Astrocyte (in vitro differentiated cells and primary cell): ENCODE measurements at regions not wholly inside any gene's neighbourhood (a gene's known extent, or its start where the extent isn't known, plus 50 kb on each side); places are given as distances from the start of the nearest gene placed in this dataset.

Experiments used
- DNase-seq: peaks from one replicate; pipeline ENCODE4 v3.0.0-alpha.2; 2010; ENCODE audit warnings: low read depth
- FAIRE-seq: peaks from 2 replicates; lab custom pipeline; 2011; peaks lifted over from hg19 to GRCh38; lab: Jason Lieb, UNC
- H2AFZ ChIP-seq: 2 replicates; pipeline ENCODE4 v1.6.0; 2012; ENCODE audit warnings: low read depth, low read length, inconsistent platforms
- H3K27ac ChIP-seq: 2 replicates; pipeline ENCODE4 v1.5.1; 2011; ENCODE audit warnings: low read depth, low read length, inconsistent platforms
- H3K27me3 ChIP-seq: 2 replicates; pipeline ENCODE4 v1.6.0; 2011; ENCODE audit warnings: low read length, inconsistent platforms; ENCODE audit not compliant: insufficient read depth
- H3K36me3 ChIP-seq: 2 replicates; pipeline ENCODE4 v1.5.1; 2011; ENCODE audit warnings: low read length, inconsistent platforms; ENCODE audit not compliant: insufficient read depth
- H3K4me1 ChIP-seq: 2 replicates; pipeline ENCODE4 v1.5.1; 2011; ENCODE audit warnings: low read length, inconsistent platforms; ENCODE audit not compliant: insufficient read depth
- H3K4me2 ChIP-seq: 2 replicates; pipeline ENCODE4 v1.6.0; 2012; ENCODE audit warnings: low read length, inconsistent platforms
- H3K4me3 ChIP-seq: 2 replicates; pipeline ENCODE4 v1.5.1; 2011; ENCODE audit warnings: low read depth, mild to moderate bottlenecking, low read length, inconsistent platforms; ENCODE audit not compliant: insufficient read depth
- H3K79me2 ChIP-seq: 2 replicates; pipeline ENCODE4 v1.6.0; 2012; ENCODE audit warnings: mild to moderate bottlenecking, low read length, inconsistent platforms; ENCODE audit not compliant: insufficient read depth
- H3K9ac ChIP-seq: 2 replicates; pipeline ENCODE4 v1.6.0; 2012; ENCODE audit warnings: mild to moderate bottlenecking, low read length, inconsistent platforms
- H3K9me3 ChIP-seq: 2 replicates; pipeline ENCODE4 v1.5.1; 2012; ENCODE audit warnings: low read depth, mild to moderate bottlenecking, low read length, inconsistent platforms; ENCODE audit not compliant: insufficient read depth
- H4K20me1 ChIP-seq: 2 replicates; pipeline ENCODE4 v1.6.0; 2012; ENCODE audit warnings: low read length, inconsistent platforms; ENCODE audit not compliant: insufficient read depth
- H3K27ac Mint-ChIP-seq: one replicate; pipeline ENCODE4 v1.8.0; 2021; ENCODE audit warnings: mild to moderate bottlenecking, mixed read lengths; ENCODE audit not compliant: unreplicated experiment
- H3K27me3 Mint-ChIP-seq: one replicate; pipeline ENCODE4 v1.8.0; 2021; ENCODE audit warnings: low read depth, mixed read lengths; ENCODE audit not compliant: unreplicated experiment
- H3K36me3 Mint-ChIP-seq: one replicate; pipeline ENCODE4 v1.8.0; 2021; ENCODE audit warnings: low read depth, mixed read lengths; ENCODE audit not compliant: unreplicated experiment
- H3K4me1 Mint-ChIP-seq: one replicate; pipeline ENCODE4 v1.8.0; 2021; ENCODE audit warnings: low read depth, mixed read lengths; ENCODE audit not compliant: unreplicated experiment
- H3K4me3 Mint-ChIP-seq: one replicate; pipeline ENCODE4 v1.8.0; 2021; ENCODE audit warnings: mild to moderate bottlenecking, moderate library complexity, mixed read lengths; ENCODE audit not compliant: unreplicated experiment
- H3K9me3 Mint-ChIP-seq: one replicate; pipeline ENCODE4 v1.8.0; 2021; ENCODE audit warnings: mild to moderate bottlenecking, mixed read lengths; ENCODE audit not compliant: unreplicated experiment
- CTCF ChIP-seq: IDR thresholded peaks from 2 replicates; pipeline ENCODE4 v1.5.1; 2011; ENCODE audit warnings: low read depth, mild to moderate bottlenecking, inconsistent platforms, low read length, moderate library complexity; ENCODE audit not compliant: insufficient read depth
- EZH2 ChIP-seq: IDR thresholded peaks from 2 replicates; pipeline ENCODE4 v1.6.1; 2012; ENCODE audit warnings: mild to moderate bottlenecking, low read length, inconsistent platforms; ENCODE audit not compliant: insufficient read depth

GRCh38 chr13:86741762-86742285 is 929.3 kb upstream of the SLITRK5 start:
- Mint-ChIP-seq H3K9me3 (peaks cover 3% of the 10 kb centered on the region), H3K4me3 (no peak overlapping the region), H3K27ac (no peak overlapping the region), H3K4me1 (no peaks in the 10 kb centered on the region), H3K27me3 (no peaks in the 10 kb centered on the region), H3K36me3 (no peaks in the 10 kb centered on the region)
- Histone ChIP-seq H3K4me2 (no peak overlapping the region), H3K27me3 (no peaks in the 10 kb centered on the region), H3K4me1 (no peaks in the 10 kb centered on the region), H3K79me2 (no peaks in the 10 kb centered on the region), H3K9ac (no peak overlapping the region), H3K36me3 (no peaks in the 10 kb centered on the region), H3K4me3 (no peak overlapping the region), H2AFZ (no peak overlapping the region), H3K9me3 (no peaks in the 10 kb centered on the region), H3K27ac (no peak overlapping the region), H4K20me1 (no peaks in the 10 kb centered on the region)
- no peak for TF ChIP-seq EZH2
- no peak for TF ChIP-seq CTCF
- FAIRE-seq = no peak
- no peak for DNase-seq

- H3K4me1 Mint-ChIP-seq = no peaks in the 10 kb centered on the region
- no peak overlapping the region for H3K27ac Mint-ChIP-seq
- DNase-seq = peak; percentile 13
- no peaks in the 10 kb centered on the region for H3K36me3 Mint-ChIP-seq
- Histone ChIP-seq H4K20me1 (no peaks in the 10 kb centered on the region), H3K79me2 (no peaks in the 10 kb centered on the region), H2AFZ (no peak overlapping the region), H3K27me3 (no peaks in the 10 kb centered on the region), H3K4me3 (no peak overlapping the region), H3K4me2 (no peak overlapping the region), H3K9me3 (no peaks in the 10 kb centered on the region), H3K27ac (no peak overlapping the region), H3K4me1 (no peaks in the 10 kb centered on the region), H3K9ac (no peak overlapping the region), H3K36me3 (no peaks in the 10 kb centered on the region)
- FAIRE-seq = no peak
- H3K9me3 Mint-ChIP-seq = peaks cover 10% of the 10 kb centered on the region
- H3K4me3 Mint-ChIP-seq = no peak overlapping the region
- TF ChIP-seq CTCF (no peak), EZH2 (no peak)
- no peaks in the 10 kb centered on the region for H3K27me3 Mint-ChIP-seq
Measured at GRCh38 chr13:86757236-86757978, 913.8 kb upstream of the SLITRK5 start.

GRCh38 chr13:86758116-86758515 is 913.1 kb upstream of the SLITRK5 start:
- no peak overlapping the region for H3K27ac Mint-ChIP-seq
- no peaks in the 10 kb centered on the region for H3K36me3 Mint-ChIP-seq
- H3K27me3 ChIP-seq = no peaks in the 10 kb centered on the region
- H3K4me3 ChIP-seq = no peak overlapping the region
- H3K27me3 Mint-ChIP-seq = no peaks in the 10 kb centered on the region
- TF ChIP-seq EZH2 (no peak), CTCF (no peak)
- no peak overlapping the region for H3K4me3 Mint-ChIP-seq
- H3K27ac ChIP-seq = no peak overlapping the region
- FAIRE-seq (no peak), DNase-seq (no peak)
- H2AFZ ChIP-seq = no peak overlapping the region
- H3K9me3 ChIP-seq = no peaks in the 10 kb centered on the region
- no peaks in the 10 kb centered on the region for H3K4me1 ChIP-seq
- no peak overlapping the region for H3K4me2 ChIP-seq
- H3K79me2 ChIP-seq = no peaks in the 10 kb centered on the region
- no peaks in the 10 kb centered on the region for H4K20me1 ChIP-seq
- H3K9ac ChIP-seq = no peak overlapping the region
- H3K4me1 Mint-ChIP-seq = no peaks in the 10 kb centered on the region
- H3K9me3 Mint-ChIP-seq = peaks cover 10% of the 10 kb centered on the region
- no peaks in the 10 kb centered on the region for H3K36me3 ChIP-seq
